ENCODE measurements at regions not wholly inside any gene's neighbourhood (a gene's known extent, or its start where the extent isn't known, plus 50 kb on each side); places are given as distances from the start of the nearest gene placed in this dataset.

DNA sequence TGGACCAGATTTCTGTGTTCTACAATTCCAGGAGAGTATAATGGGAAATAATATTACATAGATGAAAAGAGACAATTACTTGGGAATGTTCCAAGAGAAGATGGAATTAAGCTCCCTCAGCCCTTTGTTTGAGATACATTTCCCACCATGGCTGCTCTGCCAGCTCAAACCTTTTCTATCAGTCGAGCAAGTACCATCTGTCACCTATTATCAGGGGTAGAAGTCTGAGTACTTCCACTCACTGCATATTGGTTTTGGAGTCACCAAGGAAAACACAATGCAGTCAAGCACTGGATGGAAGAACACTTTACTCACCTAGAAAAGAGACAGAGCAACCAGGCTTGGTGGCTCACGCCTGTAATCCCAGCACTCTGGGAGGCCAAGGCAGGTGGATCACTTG lies 270.4 kb upstream of the FAR2 start:
- TF ChIP-seq CTCF (optimal IDR thresholded peaks at IDR 0.05 in 1 of 3, IDR thresholded peaks at IDR 0.05 in 1 of 3, conservative IDR thresholded peaks at IDR 0.05 in 1 of 3; ENCODE audit: extremely low read depth in 1 of 3, insufficient read depth in 2 of 3, low read length in 3 of 3) (no peak), EZH2 (IDR thresholded peaks at IDR 0.05; ENCODE audit: low read length) (no peak)

Measured in keratinocyte (primary cell).